Neural cell (in vitro differentiated cells): ENCODE measurements at regions not wholly inside any gene's neighbourhood (a gene's known extent, or its start where the extent isn't known, plus 50 kb on each side); places are given as distances from the start of the nearest gene placed in this dataset.

ENCODE experiments used
- H2AFZ ChIP-seq: fragments of 200-600, 300-800 bp; sonication (generic), shearing (Covaris generic); 2 replicates; pipeline ENCODE4 v1.6.0; 2014; ENCODE audit warnings: low read depth, mild to moderate bottlenecking, antibody characterized with exemption, low read length, moderate library complexity
- H3F3A ChIP-seq: fragments of 200-600 bp; shearing (Covaris generic); 2 replicates; pipeline ENCODE4 v1.6.1; 2016; ENCODE audit warnings: mild to moderate bottlenecking, moderate library complexity, mixed read lengths, antibody characterized with exemption, low read length; ENCODE audit not compliant: insufficient read depth, poor library complexity, severe bottlenecking
- H3K27ac ChIP-seq: fragments of 200-600, 300-800 bp; sonication (generic), shearing (Covaris generic); 2 replicates; pipeline ENCODE4 v1.5.1; 2014; ENCODE audit warnings: mild to moderate bottlenecking, low read length, moderate library complexity
- H3K27me3 ChIP-seq: fragments of 300-800, 200-600 bp; sonication (generic), shearing (Covaris generic); 2 replicates; pipeline ENCODE4 v1.6.0; 2014; ENCODE audit warnings: mild to moderate bottlenecking, low read depth, low read length, moderate library complexity; ENCODE audit not compliant: insufficient read depth
- H3K36me3 ChIP-seq: fragments of 300-800, 200-600 bp; sonication (generic), shearing (Covaris generic); 2 replicates; pipeline ENCODE4 v1.5.1; 2014; ENCODE audit warnings: mild to moderate bottlenecking, antibody characterized with exemption, low read length, moderate library complexity; ENCODE audit not compliant: insufficient read depth
- H3K4me2 ChIP-seq: fragments of 300-800, 200-600 bp; sonication (generic), shearing (Covaris generic); 2 replicates; pipeline ENCODE4 v1.6.0; 2014; ENCODE audit warnings: mild to moderate bottlenecking, low read length
- H3K4me3 ChIP-seq: fragments of 300-800, 200-600 bp; sonication (generic), shearing (Covaris generic); 2 replicates; pipeline ENCODE4 v1.5.1; 2014; ENCODE audit warnings: mild to moderate bottlenecking, low read length, moderate library complexity
- H3K79me2 ChIP-seq: fragments of 200-600 bp; shearing (Covaris generic); replicated peaks from 2 replicates; pipeline ENCODE4 v1.6.0; 2014; ENCODE audit warnings: mild to moderate bottlenecking, low read length, moderate library complexity; ENCODE audit not compliant: insufficient read depth
- H3K9ac ChIP-seq: fragments of 300-800, 200-600 bp; sonication (generic), shearing (Covaris generic); 2 replicates; pipeline ENCODE4 v1.6.1; 2016; ENCODE audit warnings: mild to moderate bottlenecking, low read length, mixed read lengths
- H3K9me2 ChIP-seq: fragments of 200-600 bp; shearing (Covaris generic); 2 replicates; pipeline ENCODE4 v1.6.1; 2016; ENCODE audit warnings: mild to moderate bottlenecking, low read length, mixed read lengths; ENCODE audit not compliant: insufficient read depth
- H3K9me3 ChIP-seq: fragments of 200-600, 300-800 bp; sonication (generic), shearing (Covaris generic); 2 replicates; pipeline ENCODE4 v1.6.1; 2016; ENCODE audit warnings: mild to moderate bottlenecking, mixed run types, low read length, moderate library complexity, mixed read lengths
- H4K20me1 ChIP-seq: fragments of 200-600 bp; shearing (Covaris generic); 2 replicates; pipeline ENCODE4 v1.6.1; 2016; ENCODE audit warnings: mild to moderate bottlenecking, mixed run types; ENCODE audit not compliant: insufficient read depth
- CTCF ChIP-seq: fragments of 450-650 bp; IDR thresholded peaks from 2 replicates; pipeline ENCODE4 v1.5.1; 2014; ENCODE audit warnings: antibody characterized with exemption, mild to moderate bottlenecking, moderate library complexity; ENCODE audit not compliant: poor library complexity, severe bottlenecking
- EP300 ChIP-seq: fragments of 450-650 bp; conservative IDR thresholded peaks from 2 replicates; pipeline ENCODE4 v1.6.1; 2014; ENCODE audit warnings: antibody characterized with exemption, mild to moderate bottlenecking, moderate library complexity; ENCODE audit not compliant: poor library complexity, severe bottlenecking
- EZH2 ChIP-seq: fragments of 200-600, 300-800 bp; shearing (Covaris generic), sonication (generic); IDR thresholded peaks from 2 replicates; pipeline ENCODE4 v1.6.1; 2014; ENCODE audit warnings: antibody characterized with exemption, low read length, borderline replicate concordance, mild to moderate bottlenecking; ENCODE audit not compliant: insufficient read depth, poor library complexity, severe bottlenecking
- MXI1 ChIP-seq: fragments of 450-650 bp; conservative IDR thresholded peaks from 2 replicates; pipeline ENCODE4 v1.6.1; 2014; ENCODE audit warnings: antibody characterized with exemption, mild to moderate bottlenecking; ENCODE audit not compliant: poor library complexity, severe bottlenecking
- POLR2AphosphoS5 ChIP-seq: IDR thresholded peaks from 2 replicates; pipeline ENCODE4 v1.6.1; 2012
- RAD21 ChIP-seq: fragments of 450-650 bp; conservative IDR thresholded peaks from 2 replicates; pipeline ENCODE4 v1.6.1; 2014; ENCODE audit warnings: antibody characterized with exemption, mild to moderate bottlenecking, moderate library complexity
- SMC3 ChIP-seq: fragments of 450-650 bp; conservative IDR thresholded peaks from 2 replicates; pipeline ENCODE4 v1.6.1; 2014; ENCODE audit warnings: antibody characterized with exemption, mild to moderate bottlenecking, moderate library complexity; ENCODE audit not compliant: poor library complexity
- TAF1 ChIP-seq: IDR thresholded peaks from 2 replicates; pipeline ENCODE4 v1.6.1; 2012; ENCODE audit warnings: low read depth
- TF ChIP-seq, protein P1 (sequence below): IDR thresholded peaks from 2 replicates; pipeline ENCODE4 v1.6.1; 2012; ENCODE audit warnings: borderline replicate concordance

DNA sequence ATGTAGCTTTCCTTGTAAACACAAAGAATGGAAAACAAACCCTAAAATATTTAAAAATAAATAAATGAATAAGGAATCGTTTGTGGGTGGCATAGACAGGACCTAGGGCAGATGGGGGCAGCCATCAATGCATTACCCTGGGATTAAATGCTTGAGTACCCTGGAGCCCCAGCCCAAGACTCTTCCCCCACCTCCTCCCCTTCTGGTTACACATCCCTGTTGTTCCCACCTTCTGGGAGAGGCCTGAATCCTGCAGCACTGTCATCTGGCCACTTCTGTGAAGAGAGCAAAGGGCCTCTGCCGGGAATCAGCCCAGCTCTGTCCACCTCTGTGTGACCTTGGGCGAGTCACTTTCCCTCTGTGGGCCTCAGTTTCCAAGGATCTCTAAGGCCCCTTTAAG lies 61.6 kb upstream of the COL13A1 start:
- no peaks in the 10 kb centered on the region for H3K79me2 ChIP-seq
- H3K9ac ChIP-seq, result no peak overlapping the region
- no peak overlapping the region for H3K4me2 ChIP-seq
- H3K9me2 ChIP-seq, result no peaks in the 10 kb centered on the region
- H4K20me1 ChIP-seq, result no peaks in the 10 kb centered on the region
- H3K36me3 ChIP-seq, result no peaks in the 10 kb centered on the region
- H2AFZ ChIP-seq, result no peak overlapping the region
- no peak overlapping the region for H3K27ac ChIP-seq
- no peak for TF ChIP-seq POLR2AphosphoS5
- TF ChIP-seq EZH2, result no peak
- TF ChIP-seq MXI1, result no peak
- TF ChIP-seq RAD21, result no peak
- no peak for TF ChIP-seq CTCF
- no peak for TF ChIP-seq TAF1
- TF ChIP-seq, protein P1, sequence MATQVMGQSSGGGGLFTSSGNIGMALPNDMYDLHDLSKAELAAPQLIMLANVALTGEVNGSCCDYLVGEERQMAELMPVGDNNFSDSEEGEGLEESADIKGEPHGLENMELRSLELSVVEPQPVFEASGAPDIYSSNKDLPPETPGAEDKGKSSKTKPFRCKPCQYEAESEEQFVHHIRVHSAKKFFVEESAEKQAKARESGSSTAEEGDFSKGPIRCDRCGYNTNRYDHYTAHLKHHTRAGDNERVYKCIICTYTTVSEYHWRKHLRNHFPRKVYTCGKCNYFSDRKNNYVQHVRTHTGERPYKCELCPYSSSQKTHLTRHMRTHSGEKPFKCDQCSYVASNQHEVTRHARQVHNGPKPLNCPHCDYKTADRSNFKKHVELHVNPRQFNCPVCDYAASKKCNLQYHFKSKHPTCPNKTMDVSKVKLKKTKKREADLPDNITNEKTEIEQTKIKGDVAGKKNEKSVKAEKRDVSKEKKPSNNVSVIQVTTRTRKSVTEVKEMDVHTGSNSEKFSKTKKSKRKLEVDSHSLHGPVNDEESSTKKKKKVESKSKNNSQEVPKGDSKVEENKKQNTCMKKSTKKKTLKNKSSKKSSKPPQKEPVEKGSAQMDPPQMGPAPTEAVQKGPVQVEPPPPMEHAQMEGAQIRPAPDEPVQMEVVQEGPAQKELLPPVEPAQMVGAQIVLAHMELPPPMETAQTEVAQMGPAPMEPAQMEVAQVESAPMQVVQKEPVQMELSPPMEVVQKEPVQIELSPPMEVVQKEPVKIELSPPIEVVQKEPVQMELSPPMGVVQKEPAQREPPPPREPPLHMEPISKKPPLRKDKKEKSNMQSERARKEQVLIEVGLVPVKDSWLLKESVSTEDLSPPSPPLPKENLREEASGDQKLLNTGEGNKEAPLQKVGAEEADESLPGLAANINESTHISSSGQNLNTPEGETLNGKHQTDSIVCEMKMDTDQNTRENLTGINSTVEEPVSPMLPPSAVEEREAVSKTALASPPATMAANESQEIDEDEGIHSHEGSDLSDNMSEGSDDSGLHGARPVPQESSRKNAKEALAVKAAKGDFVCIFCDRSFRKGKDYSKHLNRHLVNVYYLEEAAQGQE, result no peak
- TF ChIP-seq EP300, result no peak
- no peak for TF ChIP-seq SMC3
- H3K27me3 ChIP-seq, result no peaks in the 10 kb centered on the region
- H3K9me3 ChIP-seq, result no peaks in the 10 kb centered on the region
- no peak overlapping the region for H3K4me3 ChIP-seq
- no peaks in the 10 kb centered on the region for H3F3A ChIP-seq

DNA sequence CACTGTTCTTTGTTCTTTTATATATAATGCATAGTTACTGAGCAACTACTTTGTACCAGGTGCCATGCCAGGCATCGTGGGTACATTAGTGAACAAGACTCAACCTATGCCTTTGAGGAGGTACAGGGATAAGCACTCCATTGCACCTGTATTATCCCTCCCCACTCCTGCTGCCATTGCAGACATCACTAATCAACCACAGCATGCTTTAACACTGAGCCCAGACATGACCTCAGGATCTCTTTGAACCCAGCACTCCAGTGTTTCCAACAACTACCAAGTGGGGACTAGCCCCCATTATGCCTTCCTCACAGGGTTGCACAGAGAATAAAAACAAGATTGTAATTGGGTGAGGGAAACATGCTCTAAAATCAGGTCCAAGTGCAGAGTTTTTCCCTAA lies 60.5 kb upstream of the COL13A1 start:
- no peak for TF ChIP-seq SMC3
- no peak for TF ChIP-seq EZH2
- no peak for TF ChIP-seq RAD21
- no peak for TF ChIP-seq MXI1
- TF ChIP-seq EP300, result no peak
- TF ChIP-seq POLR2AphosphoS5, result no peak
- TF ChIP-seq, protein P1, result no peak
- TF ChIP-seq CTCF, result no peak
- no peak for TF ChIP-seq TAF1
- H3K4me3 ChIP-seq, result no peak overlapping the region
- H3K36me3 ChIP-seq, result no peaks in the 10 kb centered on the region
- H3K4me2 ChIP-seq, result no peak overlapping the region
- H3K9ac ChIP-seq, result no peak overlapping the region
- H2AFZ ChIP-seq, result no peak overlapping the region
- no peaks in the 10 kb centered on the region for H4K20me1 ChIP-seq
- no peaks in the 10 kb centered on the region for H3K9me2 ChIP-seq
- H3K27ac ChIP-seq, result no peak overlapping the region
- H3K9me3 ChIP-seq, result no peaks in the 10 kb centered on the region
- no peaks in the 10 kb centered on the region for H3K27me3 ChIP-seq
- H3F3A ChIP-seq, result no peaks in the 10 kb centered on the region
- no peaks in the 10 kb centered on the region for H3K79me2 ChIP-seq
